GM23338 (cell line): ENCODE measurements at regions not wholly inside any gene's neighbourhood (a gene's known extent, or its start where the extent isn't known, plus 50 kb on each side); places are given as distances from the start of the nearest gene placed in this dataset.

Source experiments
- ATAC-seq: fragments of 200-7000 bp; cut with Tn5 transposase; 3 replicates; pipeline ENCODE4 v1.9.1; 2020
- DNase-seq: peaks from one replicate; pipeline ENCODE4 v3.0.0-alpha.2; 2015; ENCODE audit warnings: low spot score
- H2AFZ ChIP-seq: fragments of 200-600 bp; sonication (generic); 2 replicates; pipeline ENCODE4 v1.8.0; 2016; ENCODE audit warnings: antibody characterized with exemption, mild to moderate bottlenecking, moderate library complexity
- H3F3A ChIP-seq: fragments of 200-600 bp; sonication (generic); replicated peaks from 2 replicates; pipeline ENCODE4 v1.8.0; 2017; ENCODE audit warnings: antibody characterized with exemption, mixed run types, low read depth
- H3K27ac ChIP-seq: fragments of 200-600 bp; sonication (generic); 2 replicates; pipeline ENCODE4 v1.6.1; 2016; ENCODE audit warnings: low read depth
- H3K27me3 ChIP-seq: fragments of 200-600 bp; sonication (generic); 2 replicates; pipeline ENCODE4 v1.8.0; 2016; ENCODE audit warnings: mild to moderate bottlenecking, mixed run types, moderate library complexity; ENCODE audit not compliant: insufficient read depth
- H3K36me3 ChIP-seq: fragments of 200-600 bp; sonication (generic); 2 replicates; pipeline ENCODE4 v1.8.0; 2016; ENCODE audit warnings: mild to moderate bottlenecking; ENCODE audit not compliant: insufficient read depth
- H3K4me1 ChIP-seq: fragments of 200-600 bp; sonication (generic); 2 replicates; pipeline ENCODE4 v1.8.0; 2016; ENCODE audit warnings: mild to moderate bottlenecking, moderate library complexity; ENCODE audit not compliant: insufficient read depth
- H3K4me2 ChIP-seq: fragments of 200-600 bp; sonication (generic); 2 replicates; pipeline ENCODE4 v1.7.1; 2017; ENCODE audit warnings: mixed run types
- H3K4me3 ChIP-seq: fragments of 200-600 bp; sonication (generic); 2 replicates; pipeline ENCODE4 v1.6.1; 2016; ENCODE audit warnings: mixed run types
- H3K79me2 ChIP-seq: fragments of 200-600 bp; sonication (generic); replicated peaks from 2 replicates; pipeline ENCODE4 v1.8.0; 2017; ENCODE audit warnings: mild to moderate bottlenecking; ENCODE audit not compliant: insufficient read depth
- H3K9me2 ChIP-seq: fragments of 200-600 bp; sonication (generic); 2 replicates; pipeline ENCODE4 v1.8.0; 2017; ENCODE audit not compliant: insufficient read depth
- H4K20me1 ChIP-seq: fragments of 200-600 bp; sonication (generic); replicated peaks from 2 replicates; pipeline ENCODE4 v1.8.0; 2017; ENCODE audit warnings: mild to moderate bottlenecking; ENCODE audit not compliant: insufficient read depth
- H3K27ac Mint-ChIP-seq: 2 replicates; pipeline ENCODE4 v1.8.0; 2020; ENCODE audit warnings: inconsistent platforms, mild to moderate bottlenecking, moderate library complexity, mixed read lengths
- H3K27me3 Mint-ChIP-seq: 3 replicates; pipeline ENCODE4 v1.8.0; 2022; ENCODE audit warnings: low read depth, mild to moderate bottlenecking, moderate library complexity, mixed read lengths, inconsistent platforms; ENCODE audit not compliant: insufficient read depth, poor library complexity
- H3K36me3 Mint-ChIP-seq: 3 replicates; pipeline ENCODE4 v1.8.0; 2021; ENCODE audit warnings: low read depth, mild to moderate bottlenecking, inconsistent platforms, moderate library complexity, mixed read lengths
- H3K4me1 Mint-ChIP-seq: 3 replicates; pipeline ENCODE4 v1.8.0; 2020; ENCODE audit warnings: mild to moderate bottlenecking, inconsistent platforms, mixed read lengths
- H3K4me3 Mint-ChIP-seq: 3 replicates; pipeline ENCODE4 v1.8.0; 2021; ENCODE audit warnings: moderate library complexity, mild to moderate bottlenecking, inconsistent platforms, mixed read lengths
- H3K9me3 Mint-ChIP-seq: 3 replicates; pipeline ENCODE4 v1.8.0; 2020; ENCODE audit warnings: moderate library complexity, mild to moderate bottlenecking, inconsistent platforms, mixed read lengths
- CREB1 ChIP-seq: fragments of 250-450 bp; sonication (Bioruptor Pico); IDR thresholded peaks from 2 replicates; pipeline ENCODE4 v1.5.0; 2020; ENCODE audit warnings: low read depth, mild to moderate bottlenecking, moderate library complexity
- ETS1 ChIP-seq: IDR thresholded peaks from 2 replicates; pipeline ENCODE4 v1.6.1; 2016; ENCODE audit warnings: antibody characterized with exemption
- EZH2 ChIP-seq: fragments of 200-600 bp; sonication (generic); IDR thresholded peaks from one replicate; pipeline ENCODE4 v1.8.0; 2017; ENCODE audit warnings: antibody characterized with exemption, mild to moderate bottlenecking, low read depth; ENCODE audit not compliant: unreplicated experiment
- EZH2phosphoT487 ChIP-seq: fragments of 200-600 bp; sonication (generic); IDR thresholded peaks from one replicate; pipeline ENCODE4 v1.8.1; 2018; ENCODE audit warnings: antibody characterized with exemption; ENCODE audit not compliant: unreplicated experiment
- NANOG ChIP-seq: IDR thresholded peaks from 2 replicates; pipeline ENCODE4 v1.6.1; 2016; ENCODE audit warnings: antibody characterized with exemption, borderline replicate concordance
- REST ChIP-seq: IDR thresholded peaks from one replicate; pipeline ENCODE4 v1.6.1; 2018; ENCODE audit warnings: antibody characterized with exemption; ENCODE audit not compliant: unreplicated experiment
- STAT1 ChIP-seq: IDR thresholded peaks from one replicate; pipeline ENCODE4 v1.6.1; 2016; ENCODE audit warnings: antibody characterized with exemption; ENCODE audit not compliant: unreplicated experiment
- ZNF114 ChIP-seq: fragments of 250-450 bp; sonication (Bioruptor Pico); IDR thresholded peaks from 2 replicates; pipeline ENCODE4 v1.5.0; 2020; ENCODE audit warnings: mild to moderate bottlenecking, moderate library complexity
- ZNF462 ChIP-seq: fragments of 250-450 bp; sonication (Bioruptor Pico); IDR thresholded peaks from 2 replicates; pipeline ENCODE4 v1.5.0; 2020; ENCODE audit warnings: mild to moderate bottlenecking, moderate library complexity

GRCh38 chr5:39877479-39877878 lies 452.7 kb upstream of the DAB2 start:
- Mint-ChIP-seq H3K4me3 (no peak overlapping the region), H3K27ac (no peak overlapping the region), H3K9me3 (no peaks in the 10 kb centered on the region), H3K27me3 (no peaks in the 10 kb centered on the region), H3K36me3 (no peaks in the 10 kb centered on the region), H3K4me1 (no peaks in the 10 kb centered on the region)
- no peak overlapping the region for H3K27ac ChIP-seq
- no peaks in the 10 kb centered on the region for H3K4me1 ChIP-seq
- H3K79me2 ChIP-seq, result no peaks in the 10 kb centered on the region
- H3K4me2 ChIP-seq, result no peak overlapping the region
- no peaks in the 10 kb centered on the region for H3K27me3 ChIP-seq
- no peak for ATAC-seq
- H3K36me3 ChIP-seq, result no peaks in the 10 kb centered on the region
- no peak overlapping the region for H2AFZ ChIP-seq
- H3F3A ChIP-seq, result no peaks in the 10 kb centered on the region
- no peak overlapping the region for H3K4me3 ChIP-seq
- H3K9me2 ChIP-seq, result peaks cover 5% of the 10 kb centered on the region; the same call in 1 of the 2 replicates
- DNase-seq, result no peak
- no peaks in the 10 kb centered on the region for H4K20me1 ChIP-seq
- TF ChIP-seq CREB1 (CRISPR knock-in tag), result no peak
- TF ChIP-seq STAT1, result no peak
- no peak for TF ChIP-seq NANOG
- TF ChIP-seq EZH2, result no peak
- no peak for TF ChIP-seq REST
- no peak for TF ChIP-seq ETS1
- no peak for TF ChIP-seq EZH2phosphoT487

GRCh38 chr5:39876146-39876545 lies 451.4 kb upstream of the DAB2 start:
- Mint-ChIP-seq H3K36me3 (no peaks in the 10 kb centered on the region; the same call in 2 of the 3 replicates), H3K27me3 (no peaks in the 10 kb centered on the region), H3K4me1 (no peaks in the 10 kb centered on the region), H3K4me3 (no peak overlapping the region), H3K27ac (no peak overlapping the region), H3K9me3 (no peaks in the 10 kb centered on the region; the same call in 2 of the 3 replicates)
- H3F3A ChIP-seq, result no peaks in the 10 kb centered on the region
- H3K27ac ChIP-seq, result no peak overlapping the region
- H3K4me1 ChIP-seq, result no peaks in the 10 kb centered on the region
- no peaks in the 10 kb centered on the region for H3K27me3 ChIP-seq
- no peaks in the 10 kb centered on the region for H4K20me1 ChIP-seq
- no peak overlapping the region for H2AFZ ChIP-seq
- no peak for ATAC-seq
- H3K36me3 ChIP-seq, result no peaks in the 10 kb centered on the region
- no peak overlapping the region for H3K4me3 ChIP-seq
- H3K79me2 ChIP-seq, result no peaks in the 10 kb centered on the region
- H3K9me2 ChIP-seq, result peaks cover 5% of the 10 kb centered on the region; the same call in 1 of the 2 replicates
- TF ChIP-seq NANOG (no peak), STAT1 (no peak), ZNF462 (CRISPR knock-in tag) (no peak), EZH2 (no peak), CREB1 (CRISPR knock-in tag) (no peak), ZNF114 (CRISPR knock-in tag) (no peak)
- H3K4me2 ChIP-seq, result no peak overlapping the region
- DNase-seq, result no peak
